T-helper 9 cell (primary cell): ENCODE measurements at regions not wholly inside any gene's neighbourhood (a gene's known extent, or its start where the extent isn't known, plus 50 kb on each side); places are given as distances from the start of the nearest gene placed in this dataset.
"Not testable (repeated sequence)": the region's sequence is repeated elsewhere in the genome, so short reads cannot be mapped to it uniquely, and the experiment has no call there.

ENCODE experiments used
- DNase-seq: peaks from one replicate; pipeline ENCODE4 v3.0.0-alpha.2; 2020

DNA sequence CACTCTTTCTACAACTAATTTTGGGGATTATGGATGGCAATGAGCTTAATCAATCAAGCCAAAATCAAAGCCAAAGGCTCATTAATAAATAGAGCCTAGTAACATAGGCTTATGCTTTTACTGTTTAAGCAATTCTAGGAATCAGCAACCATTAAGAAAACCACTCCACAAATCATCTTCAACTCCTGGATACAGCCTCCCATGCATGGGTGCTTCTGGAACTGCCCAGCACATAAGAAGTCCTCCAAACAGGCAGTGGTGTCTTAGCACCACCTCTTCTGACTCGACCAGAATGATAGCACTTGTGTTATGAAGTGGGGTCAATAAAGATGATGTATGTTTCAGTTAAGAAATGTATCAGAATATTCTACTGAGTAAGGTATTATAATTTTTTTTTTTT, 104.4 kb upstream of the SERPINE2 start:
- no peak for DNase-seq

DNA sequence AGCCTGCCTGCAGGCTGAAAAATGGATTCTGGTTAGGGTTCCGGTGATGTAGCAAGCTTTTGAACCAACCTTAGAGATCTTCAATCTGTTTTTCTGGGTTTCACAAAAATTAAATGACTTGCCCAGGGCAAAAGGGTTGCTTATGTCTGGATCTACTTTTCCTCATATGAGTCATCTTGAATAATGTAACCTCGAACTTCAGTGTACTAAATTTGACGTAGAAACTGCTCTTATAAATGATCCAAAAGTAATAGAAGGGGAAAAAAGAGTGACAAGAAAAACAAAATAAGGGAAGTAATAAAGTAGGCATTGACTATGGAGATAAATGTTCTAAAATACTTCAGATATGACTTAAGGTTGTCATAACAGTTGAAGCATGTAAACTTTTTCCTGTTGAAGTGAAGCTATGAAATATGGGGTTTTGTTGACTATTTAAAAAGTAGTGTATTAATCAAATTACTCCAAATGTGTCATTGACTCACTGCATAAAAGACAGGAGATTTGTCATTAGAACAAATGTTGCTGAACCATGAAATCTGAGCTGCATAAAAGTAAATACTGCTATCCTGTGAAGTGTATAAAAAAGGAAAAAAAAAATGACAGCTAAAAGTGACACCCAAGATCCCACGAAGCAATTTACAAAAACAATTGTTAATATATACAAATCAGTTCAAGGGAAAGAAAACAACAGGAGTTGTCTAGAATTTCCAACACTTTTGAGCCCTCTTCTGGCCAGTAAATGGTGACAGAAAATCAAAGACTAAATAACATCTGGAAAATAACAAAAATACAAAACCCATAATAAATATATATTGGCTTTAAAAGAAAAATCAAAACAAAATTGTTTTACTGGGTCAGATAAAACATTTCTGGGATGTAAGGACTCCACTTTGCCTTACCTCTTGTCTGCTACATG, 103.6 kb upstream of the SERPINE2 start:
- no peak for DNase-seq

DNA sequence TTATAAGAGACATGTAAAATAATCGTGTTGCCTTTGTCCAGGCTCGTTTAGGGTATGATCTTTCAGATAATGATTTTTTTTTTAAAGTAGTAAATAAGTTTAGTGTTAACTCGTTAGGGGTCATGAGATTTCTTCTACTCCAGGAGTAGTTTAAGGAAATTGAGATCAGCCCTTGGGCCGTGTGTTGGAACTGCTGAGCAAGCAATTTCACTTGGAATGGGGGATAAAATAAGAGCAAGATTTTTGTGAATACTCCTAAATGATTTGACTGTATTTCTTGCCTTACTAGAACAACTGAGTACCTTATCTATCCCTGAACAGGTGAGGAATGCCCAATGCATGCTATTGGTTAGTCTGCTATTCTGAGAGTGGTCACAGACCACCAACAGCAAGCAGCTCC, 102.2 kb upstream of the SERPINE2 start:
- no peak for DNase-seq

DNA sequence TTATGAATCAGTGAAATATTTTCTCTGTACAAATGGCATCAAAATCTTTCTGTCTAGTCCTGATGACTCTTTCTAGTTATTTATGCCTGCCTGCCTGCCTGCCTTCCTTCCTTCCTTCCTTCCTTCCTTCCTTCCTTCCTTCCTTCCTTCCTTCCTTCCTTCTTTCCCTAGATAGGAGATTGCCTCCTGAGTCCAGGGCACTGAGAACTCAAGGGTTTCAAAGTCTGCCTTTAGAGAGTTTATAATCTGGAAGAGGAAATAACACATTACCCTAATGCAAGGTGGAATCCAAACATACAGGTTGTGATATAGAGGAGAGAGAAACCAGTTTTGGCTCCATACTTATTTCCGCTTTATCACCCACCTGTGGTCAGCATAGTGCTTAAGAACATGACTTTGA, 98.1 kb upstream of the SERPINE2 start:
- no peak for DNase-seq

DNA sequence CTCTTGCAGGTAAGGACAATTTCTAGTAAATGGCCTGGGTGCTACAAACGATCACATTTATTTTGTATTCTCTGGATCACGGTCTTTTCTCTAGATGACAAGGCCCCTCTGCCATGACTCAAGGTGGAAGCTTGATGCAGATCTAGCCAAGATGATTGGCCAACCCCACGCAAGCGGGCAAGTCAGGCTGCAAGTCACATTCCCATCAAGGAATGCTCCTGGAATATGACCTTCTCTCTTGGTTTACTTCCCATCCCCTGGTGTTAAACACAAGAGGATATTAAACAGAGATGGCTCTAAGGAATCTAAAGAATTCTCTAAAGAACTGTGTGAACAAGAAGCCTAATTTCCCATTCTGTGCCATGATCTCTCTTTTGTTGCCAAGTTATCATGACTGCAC, 97.3 kb upstream of the SERPINE2 start:
- no peak for DNase-seq

DNA sequence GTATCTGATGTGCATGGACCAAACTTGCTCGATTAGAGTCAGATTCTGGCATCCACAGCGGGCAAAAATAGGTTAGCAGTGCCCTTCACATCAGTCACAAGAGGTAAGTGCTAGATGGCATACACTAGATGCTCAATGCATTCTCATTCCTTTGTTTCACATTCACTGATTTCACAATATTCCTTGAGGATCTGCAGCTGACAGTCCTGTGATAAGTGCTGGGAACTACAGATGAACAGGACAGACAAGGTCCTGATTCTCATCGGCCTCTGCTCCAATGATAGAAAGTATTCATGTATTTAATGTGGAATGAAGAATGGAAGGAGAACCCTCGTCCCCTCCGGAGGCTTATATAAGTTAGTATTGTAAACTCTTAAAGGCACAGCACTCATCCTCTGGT, 96.8 kb upstream of the SERPINE2 start:
- DNase-seq = no peak

DNA sequence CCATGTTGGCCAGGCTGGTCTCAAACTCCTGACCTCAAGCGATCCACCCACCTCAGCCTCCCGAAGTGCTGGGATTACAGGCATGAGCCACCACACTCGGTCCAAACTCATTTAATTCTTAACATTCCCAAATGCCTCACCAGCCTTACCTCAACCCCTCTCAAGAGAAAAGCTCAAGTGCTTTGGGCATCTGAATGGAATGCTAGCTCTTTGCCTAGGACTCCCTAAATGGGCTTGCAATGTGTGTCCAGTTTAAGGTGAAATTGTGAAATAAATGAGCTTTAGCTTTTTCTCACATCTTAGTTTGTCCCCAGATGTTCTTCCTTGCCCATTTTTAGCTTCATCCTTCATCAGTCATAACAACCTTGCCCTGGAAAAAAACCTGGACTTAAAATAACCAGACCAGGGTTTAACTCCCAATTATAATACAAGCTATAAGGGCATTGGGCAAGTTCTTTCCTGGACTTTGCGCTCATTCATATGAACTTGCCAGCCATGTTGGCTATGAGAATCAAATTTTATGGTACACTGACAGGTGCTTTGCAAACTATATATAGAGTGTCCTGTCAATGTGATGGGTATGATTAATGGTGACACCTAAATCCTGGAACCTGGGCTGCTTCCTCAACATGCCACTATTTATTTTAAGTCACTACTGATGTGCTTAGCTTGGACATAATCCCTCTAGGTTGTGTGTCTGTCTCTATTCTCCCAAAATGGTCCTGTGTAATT, 95.1 kb upstream of the SERPINE2 start:
- DNase-seq = no peak

DNA sequence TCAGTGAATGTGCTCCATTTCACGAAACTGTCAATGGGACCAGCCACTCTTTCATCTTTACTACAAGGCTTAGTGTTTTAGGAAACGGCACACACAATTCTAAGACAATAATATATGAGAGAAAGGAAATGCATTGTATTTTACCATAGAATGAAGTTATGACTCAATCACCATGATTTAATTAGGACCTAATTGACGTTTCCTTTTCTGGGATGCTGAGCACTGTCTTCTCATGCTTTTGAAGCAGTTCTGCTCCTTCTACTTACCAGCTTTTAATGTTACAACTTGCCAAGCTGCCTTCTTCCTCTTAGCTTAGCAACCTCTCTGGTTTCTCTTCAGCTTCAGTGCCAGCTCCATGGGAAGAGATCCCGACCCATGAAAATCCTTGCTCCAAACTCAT, 94.3 kb upstream of the SERPINE2 start:
- DNase-seq = no peak

DNA sequence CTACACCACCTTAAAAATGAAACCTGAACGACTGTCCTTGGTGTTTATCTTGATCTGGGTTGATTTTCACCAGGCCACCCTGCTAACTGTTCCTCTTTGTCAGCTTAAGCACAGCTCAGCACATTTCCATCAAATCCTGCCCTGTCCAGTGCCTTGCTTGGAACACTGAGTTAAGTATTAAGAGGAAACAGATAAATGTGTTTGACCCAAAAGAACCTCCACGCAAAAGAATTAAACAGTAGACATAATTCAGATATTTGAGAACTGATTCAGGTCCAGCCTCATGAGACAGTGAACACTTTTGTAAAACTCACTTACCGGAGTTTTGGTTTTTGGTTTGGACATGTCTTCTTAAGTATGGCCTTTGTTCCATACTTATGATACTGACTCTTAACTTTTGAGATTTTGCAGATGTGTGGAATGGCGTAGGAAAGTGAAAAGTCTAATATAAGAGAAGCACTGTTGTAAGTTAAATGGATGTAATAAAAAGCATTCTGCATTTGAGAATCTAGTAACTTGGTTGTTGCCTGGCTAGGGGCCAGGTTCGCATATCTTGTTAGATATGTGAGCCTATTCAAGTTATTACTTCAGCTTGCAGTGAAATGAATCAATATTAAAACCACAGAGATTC, 88.9 kb upstream of the SERPINE2 start:
- no peak for DNase-seq

DNA sequence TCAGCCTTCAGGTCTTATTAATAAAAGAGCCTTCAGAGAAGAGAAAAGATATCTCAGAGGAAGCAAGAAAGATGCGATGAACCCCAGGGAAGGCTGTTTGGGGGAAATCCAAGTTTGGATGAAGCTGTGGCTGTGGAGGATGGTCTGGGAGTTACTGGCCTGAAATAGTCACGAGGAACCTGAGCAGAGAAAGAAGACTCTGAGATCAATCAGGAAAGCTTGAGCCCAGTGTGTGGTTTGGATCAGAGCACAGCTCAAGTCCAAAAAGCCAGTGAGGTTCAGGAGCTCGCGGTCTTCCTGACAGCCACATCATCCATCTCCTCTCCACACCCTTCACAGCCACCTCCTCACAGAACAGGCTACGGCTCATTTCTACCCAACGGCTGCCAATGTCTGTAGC, 87.4 kb upstream of the SERPINE2 start:
- DNase-seq = no peak

DNA sequence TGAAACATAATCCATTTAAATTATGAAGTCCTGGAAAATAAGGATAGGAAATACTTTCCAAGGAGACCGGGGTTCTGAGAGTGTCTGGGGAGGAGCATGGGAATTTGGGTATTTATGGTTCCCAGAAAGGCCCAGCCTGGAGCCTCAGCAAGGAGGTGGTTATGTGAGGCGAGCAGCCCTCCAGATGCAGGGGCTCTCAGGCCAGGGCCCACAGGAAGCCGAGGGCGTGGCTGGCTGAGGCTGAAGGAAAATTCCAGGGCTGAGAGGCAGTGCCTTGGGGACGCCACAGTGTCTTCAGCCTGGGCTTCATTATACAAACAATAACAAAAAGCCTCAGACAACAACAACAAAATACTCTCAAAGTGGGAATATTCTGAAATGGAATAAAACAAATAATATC, 86.9 kb upstream of the SERPINE2 start:
- no peak for DNase-seq

DNA sequence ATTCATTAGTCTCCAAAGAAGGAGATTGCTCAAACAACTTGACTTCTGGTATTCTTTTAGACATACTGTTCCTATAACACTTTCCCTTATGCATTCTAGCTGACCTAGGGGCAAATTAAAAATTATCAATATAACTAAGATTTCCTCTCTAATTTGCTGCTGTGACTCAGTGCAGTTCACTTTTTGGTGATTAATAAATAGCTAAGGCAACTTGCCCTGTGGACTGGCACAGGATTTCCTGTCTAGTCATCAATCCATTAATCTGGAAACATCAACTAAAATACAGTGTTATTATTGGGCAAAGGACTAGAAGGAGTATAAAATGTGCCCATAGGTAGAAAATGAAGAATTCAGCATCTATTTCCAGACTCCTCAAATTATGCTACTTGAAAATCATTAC, 83.5 kb upstream of the SERPINE2 start:
- DNase-seq = no peak

DNA sequence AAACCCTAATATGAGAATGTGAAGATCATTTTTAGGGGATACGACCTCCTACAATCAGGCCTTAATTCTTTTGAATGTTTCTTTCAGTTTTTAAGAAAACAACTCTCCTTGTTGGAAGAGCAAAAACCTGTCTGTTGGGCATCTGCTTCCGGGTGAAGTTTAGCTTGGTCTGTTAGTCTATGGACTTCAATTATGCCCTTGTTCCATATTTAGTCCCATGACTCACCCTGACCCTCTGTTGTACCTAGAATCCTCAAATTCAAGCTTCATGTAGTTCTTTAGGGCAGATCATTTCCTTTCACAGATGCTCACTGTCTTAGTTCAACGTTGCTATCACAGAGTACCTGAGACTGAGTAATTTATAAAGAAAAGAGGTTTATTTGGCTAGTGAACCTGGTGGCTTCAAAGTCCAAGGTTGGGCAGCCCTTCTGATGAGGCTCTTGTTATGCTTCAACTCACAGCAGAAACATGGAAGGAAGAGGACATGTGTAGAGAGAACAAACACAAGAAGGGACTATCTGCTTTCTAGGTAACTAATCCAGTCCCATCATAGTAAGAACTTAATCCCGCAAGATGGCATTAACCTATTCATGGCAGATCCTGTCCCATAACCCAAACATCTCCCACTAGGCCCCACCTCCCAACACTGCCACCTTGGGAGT, 82.5 kb upstream of the SERPINE2 start:
- DNase-seq = no peak

DNA sequence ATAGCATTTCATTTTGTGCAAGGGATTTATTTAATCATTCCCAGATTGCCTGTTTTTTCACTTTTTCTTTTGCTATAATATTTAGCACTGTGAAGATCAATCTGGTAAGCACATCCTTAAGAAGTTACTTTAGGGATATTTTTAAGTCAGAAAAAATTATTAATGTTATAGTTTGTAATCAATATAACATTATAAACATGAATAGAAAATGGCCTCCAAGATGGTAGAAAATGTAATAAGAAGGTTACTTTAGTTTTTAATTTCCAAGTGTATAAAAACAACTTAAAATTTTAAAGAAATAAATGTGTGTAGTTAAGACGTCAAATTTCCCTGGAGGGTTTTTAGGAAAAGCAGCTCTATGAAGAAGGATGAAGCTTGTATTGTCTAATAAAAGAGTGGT, 81.9 kb upstream of the SERPINE2 start:
- DNase-seq = no peak

DNA sequence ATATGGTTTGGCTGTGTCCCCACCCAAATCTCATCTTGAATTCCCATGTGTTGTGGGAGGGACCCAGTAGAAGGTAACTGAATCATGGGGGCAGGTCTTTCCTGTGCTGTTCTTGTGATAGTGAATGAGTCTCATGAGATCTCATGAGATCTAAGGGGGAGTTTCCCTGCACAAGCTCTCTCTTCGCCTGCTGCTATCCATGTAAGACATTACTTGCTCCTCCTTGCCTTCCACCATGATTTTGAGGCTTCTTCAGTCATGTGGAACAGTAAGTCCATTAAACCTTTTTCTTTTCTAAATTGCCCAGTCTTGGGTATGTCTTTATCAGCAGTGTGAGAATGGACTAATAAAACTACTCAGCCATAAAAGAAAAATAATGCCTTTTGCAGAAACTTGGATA, 80.8 kb upstream of the SERPINE2 start:
- not testable (repeated sequence) for DNase-seq

DNA sequence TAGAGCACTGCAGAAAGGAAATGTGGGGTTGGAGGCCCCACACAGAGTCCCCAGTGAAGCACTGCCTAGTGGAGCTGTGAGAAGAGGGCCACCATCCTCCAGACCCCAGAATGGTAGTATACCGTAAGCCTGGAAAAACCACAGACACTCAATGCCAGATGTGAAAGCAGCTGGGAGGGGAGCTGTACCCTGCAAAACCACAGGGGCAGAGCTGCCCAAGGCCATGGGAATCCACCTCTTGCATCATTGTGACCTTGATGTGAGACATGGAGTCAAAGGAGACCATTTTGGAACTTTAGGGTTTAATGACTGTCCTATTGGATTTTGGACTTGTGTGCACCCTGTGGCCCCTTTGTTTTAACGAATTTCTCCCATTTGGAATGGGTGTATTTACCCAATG, 75.3 kb upstream of the SERPINE2 start:
- DNase-seq = no peak

DNA sequence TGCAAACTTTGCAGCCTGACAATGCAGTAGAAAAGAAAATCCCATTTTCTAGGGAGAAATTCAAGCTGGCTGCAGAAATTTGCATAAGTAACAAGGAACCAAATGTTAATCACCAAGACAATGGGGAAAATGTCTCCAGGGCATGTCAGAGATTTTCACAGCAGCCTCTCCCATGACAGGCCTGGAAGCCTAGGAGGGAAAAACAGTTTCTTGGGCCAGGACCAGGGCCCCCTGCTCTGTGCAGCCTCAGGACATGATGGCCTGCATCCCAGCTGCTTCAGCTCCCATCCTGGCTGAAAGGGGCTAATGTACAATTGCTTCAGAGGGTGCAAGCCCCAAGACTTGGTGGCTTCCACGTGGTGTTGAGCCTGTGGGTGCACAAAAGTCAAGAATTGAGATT, 74.8 kb upstream of the SERPINE2 start:
- DNase-seq = not testable (repeated sequence)

DNA sequence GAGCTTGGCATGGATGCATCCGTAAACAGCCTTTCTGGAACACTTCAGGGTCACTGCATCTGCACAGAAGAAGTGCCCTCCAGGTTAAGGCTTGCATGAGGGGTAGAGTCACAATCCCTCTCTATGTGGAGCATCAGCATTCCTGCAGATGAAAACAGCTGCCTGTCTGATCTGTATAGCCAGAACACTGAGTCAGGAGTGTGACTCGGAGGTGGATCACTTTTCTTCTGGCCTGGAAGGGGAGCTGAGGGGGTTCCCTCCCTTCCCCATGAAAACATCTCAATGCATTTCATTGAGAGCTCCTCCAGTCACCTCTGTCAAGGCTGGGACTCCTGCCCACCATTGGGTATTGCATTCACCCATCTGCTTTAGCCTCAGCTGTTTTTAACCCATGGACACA, 72.5 kb upstream of the SERPINE2 start:
- DNase-seq = no peak

DNA sequence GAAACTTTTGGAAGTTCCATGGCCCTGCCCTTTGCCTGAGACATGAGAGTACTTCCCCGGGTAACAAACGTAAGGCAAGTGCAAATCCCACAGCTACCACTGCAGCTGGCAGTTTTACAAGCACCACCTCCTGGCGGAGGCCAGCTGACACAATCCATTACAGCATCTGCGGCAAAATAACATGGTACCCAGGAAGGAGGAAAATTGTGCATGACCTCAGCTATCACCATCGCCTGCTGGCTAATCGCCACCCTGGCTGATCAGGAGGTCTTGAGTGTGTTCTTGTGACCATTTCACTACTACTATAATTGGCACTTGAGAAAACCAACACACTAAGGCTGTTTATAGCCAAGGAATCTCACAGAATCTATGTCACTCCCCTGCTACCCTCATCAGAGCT, 71.7 kb upstream of the SERPINE2 start:
- DNase-seq = no peak

DNA sequence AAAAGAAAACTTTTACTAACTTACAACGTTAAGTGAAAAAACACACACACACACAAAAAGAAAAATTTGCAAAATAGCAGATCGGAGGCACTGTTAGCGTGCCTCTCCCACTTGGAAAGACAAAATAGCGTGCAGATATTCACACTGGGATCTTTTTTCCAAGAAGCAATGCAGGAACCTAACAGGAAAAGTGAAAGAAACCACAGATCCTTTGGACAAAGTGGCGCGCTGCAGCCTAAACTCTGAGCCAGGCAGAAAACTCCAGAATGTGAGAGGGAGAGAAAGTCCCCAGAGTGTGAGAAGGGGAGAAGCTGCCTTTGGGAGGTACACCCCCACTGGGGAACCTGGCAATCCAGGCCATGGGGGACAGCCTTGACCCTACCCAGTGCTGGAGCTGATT, 70.7 kb upstream of the SERPINE2 start:
- DNase-seq = no peak

DNA sequence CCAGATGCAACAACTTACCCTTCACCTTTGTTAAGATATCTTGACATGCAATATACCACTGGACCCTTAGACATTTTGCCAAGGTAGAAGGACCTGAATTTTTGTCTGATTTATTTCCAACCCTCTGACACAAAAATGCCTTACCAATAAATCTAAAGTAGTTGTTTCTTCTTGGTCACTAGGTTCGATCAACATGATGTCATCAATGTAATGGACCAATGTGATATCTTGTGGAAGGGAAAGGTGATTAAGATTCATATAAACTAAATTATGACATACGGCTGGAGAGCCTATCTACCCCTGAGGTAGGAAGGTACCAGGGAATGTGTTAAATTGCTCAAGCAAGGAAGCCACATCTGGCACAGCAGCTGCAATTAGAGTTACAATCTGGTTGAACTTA, 67.7 kb upstream of the SERPINE2 start:
- no peak for DNase-seq

DNA sequence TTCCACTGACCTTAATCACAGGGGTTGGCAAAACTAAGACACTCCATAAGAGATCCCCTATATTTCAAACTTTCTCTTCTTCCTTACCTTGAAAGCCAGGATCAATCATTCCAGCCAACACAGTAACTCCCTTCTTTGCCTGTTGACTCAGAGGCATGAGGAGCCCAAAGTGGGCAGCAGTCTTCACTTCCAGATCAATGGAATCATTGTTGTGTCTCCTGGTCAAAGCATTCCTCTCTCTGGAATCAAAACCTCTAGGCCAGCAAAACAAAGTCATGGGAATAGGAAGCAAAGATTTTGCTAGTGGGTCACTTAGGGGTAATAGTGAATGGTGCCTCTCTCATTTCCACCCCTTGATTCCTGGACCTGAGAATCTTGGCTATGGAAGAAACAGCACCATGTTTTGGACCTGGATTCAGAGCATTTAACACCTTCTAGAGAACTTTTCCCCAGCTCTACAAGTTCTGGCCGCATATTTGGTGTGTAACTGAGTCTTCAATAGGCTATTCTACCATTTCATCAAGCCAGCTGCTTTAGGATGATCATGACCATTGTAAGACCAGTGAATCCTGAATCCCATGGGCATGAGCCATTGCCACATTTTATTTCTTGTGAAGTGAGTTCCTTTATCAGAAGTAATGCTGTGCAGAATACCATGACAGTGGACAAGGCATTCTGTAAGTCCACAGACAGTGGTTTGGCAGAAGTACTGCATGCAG, 65.7 kb upstream of the SERPINE2 start:
- DNase-seq = no peak

DNA sequence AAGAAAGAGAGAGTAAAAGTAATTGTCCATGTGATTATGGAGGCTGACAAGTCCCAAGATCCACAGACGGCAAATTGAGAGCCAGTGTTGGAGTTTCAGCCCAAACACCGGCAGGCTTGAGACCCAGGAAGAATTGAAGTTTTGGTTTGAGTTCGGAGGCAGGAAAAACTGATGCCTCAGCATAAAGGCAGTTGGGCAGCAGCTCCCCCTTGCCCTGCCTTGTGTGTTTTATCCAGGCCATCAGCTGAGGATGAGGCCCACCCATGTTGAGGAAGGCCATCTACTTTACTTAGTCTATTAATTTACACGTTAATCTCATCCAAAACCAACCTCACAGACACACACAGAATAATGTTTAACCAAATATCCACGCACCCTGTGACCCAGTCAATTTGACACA, 64.6 kb upstream of the SERPINE2 start:
- DNase-seq = no peak
